HG03520 (cell line): ENCODE measurements at regions not wholly inside any gene's neighbourhood (a gene's known extent, or its start where the extent isn't known, plus 50 kb on each side); places are given as distances from the start of the nearest gene placed in this dataset.

Experiments
- ATAC-seq: cut with Tn5 transposase; IDR thresholded peaks from one replicate; pipeline ENCODE4 v1.9.1; 2021; ENCODE audit warnings: mild to moderate bottlenecking, moderate library complexity; ENCODE audit not compliant: unreplicated experiment

GRCh38 chr3:84835366-84835765 lies 123.4 kb upstream of the CADM2 start:
- ATAC-seq: no peak

DNA sequence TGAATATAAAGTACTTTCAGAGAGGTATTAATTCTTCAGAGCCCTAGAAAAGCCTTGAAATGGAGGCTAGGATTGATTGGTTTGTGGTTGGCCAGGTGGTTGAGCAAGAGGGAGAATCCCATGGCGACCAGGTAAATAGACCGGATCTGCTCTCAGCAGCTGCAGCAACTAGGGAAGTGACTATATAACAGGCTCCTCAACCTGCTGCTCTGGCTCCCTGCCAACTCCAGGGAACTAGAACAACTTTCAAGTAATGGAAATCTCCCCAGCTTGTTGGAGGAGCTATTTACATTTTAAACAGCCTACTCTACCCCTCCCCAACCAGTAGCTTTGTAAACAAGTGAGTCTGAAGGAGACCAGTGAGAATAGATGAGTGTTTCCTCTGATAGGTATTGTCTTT lies 121.8 kb upstream of the CADM2 start:
- no peak for ATAC-seq

DNA sequence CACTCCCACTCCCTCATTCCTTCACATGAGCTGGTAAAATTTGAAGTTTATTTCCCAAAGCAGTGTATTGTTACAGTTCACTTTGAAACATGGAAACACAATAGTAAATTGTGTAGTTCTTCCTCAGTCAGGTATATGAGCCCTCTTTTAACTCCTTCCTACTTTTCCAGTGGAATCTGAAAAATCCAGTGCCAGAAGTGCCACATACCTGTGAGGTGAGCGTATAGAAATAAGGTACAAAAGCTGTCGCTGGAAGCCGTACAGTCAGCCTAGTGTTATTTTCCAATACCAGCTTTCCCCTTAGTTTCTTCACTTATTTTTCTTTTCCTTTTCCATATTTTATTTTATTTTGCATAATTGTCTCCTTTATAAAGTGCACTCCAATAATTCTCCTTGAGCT lies 81.7 kb upstream of the CADM2 start:
- ATAC-seq: no peak

- no peak for ATAC-seq
Measured at GRCh38 chr3:84881288-84881687, 77.5 kb upstream of the CADM2 start.

DNA sequence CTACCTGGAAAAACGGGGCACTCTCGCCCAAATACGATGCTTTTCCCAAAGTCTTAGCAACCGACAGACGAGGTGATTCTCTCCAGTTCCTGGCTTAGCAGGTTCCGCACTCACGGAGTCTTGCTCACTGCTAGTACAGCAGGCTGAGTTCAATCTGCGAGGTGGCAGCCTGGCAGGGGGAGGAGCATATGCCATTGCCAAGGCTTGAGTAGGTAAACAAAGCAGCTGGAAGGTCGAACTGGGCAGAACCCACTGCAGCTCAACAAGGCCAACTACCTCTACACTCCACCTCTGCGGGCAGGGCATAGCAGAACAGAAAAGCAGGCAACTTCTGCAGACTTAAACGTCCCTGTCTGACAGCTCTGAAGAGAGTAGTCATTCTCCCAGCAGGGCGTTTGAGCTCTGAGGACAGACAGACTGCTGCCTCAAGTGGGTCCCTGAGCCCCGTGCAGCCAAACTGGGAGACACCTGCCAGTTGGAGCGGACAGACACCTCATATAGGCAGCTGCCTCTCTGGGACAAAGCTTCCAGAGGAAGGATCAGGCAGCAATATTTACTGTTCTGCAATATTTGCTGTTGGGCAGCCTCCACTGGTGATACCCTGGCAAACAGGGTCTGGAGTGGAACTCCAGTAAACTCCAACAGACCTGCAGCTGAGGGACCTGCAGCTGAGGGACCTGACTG lies 73.4 kb upstream of the CADM2 start:
- no peak for ATAC-seq

DNA sequence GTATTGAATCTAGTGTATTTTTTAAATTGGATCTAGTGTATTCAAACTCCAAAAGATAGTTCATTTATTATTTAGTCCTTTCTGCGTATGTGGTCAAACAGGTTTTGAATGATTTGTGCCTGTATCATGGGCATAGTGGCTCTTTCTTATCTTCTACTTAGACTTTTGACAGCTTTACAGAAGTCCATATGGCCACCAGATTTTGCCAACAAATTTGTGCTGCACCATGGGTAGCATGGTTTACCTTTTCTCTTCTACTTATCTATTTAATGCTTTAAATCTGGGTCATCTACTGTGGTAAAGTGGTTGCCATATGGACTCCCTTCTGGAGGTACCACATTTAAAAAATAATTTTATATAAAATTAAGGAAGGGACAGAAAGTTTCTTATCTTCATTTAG lies 66.9 kb upstream of the CADM2 start:
- ATAC-seq: no peak

- ATAC-seq: no peak
Measured at GRCh38 chr3:84893211-84893610, 65.6 kb upstream of the CADM2 start.

DNA sequence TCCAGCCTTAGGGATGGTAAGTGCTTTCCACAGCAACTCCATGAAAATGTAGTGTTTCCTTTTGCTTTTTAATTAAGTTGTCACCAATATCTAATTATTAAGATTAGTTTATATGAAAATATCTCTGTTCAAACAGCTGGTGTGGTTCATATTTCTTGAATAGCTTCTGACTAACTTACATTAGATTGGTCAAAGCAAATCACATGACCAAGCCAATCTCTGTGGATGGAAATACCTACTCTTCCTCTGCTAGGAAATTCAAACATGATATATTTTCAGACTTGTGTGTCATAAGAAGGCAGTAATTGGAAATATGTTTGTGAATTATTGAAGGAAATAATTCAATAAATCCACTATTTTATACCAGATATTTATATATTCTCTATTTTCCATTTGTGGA lies 54.6 kb upstream of the CADM2 start:
- no peak for ATAC-seq

DNA sequence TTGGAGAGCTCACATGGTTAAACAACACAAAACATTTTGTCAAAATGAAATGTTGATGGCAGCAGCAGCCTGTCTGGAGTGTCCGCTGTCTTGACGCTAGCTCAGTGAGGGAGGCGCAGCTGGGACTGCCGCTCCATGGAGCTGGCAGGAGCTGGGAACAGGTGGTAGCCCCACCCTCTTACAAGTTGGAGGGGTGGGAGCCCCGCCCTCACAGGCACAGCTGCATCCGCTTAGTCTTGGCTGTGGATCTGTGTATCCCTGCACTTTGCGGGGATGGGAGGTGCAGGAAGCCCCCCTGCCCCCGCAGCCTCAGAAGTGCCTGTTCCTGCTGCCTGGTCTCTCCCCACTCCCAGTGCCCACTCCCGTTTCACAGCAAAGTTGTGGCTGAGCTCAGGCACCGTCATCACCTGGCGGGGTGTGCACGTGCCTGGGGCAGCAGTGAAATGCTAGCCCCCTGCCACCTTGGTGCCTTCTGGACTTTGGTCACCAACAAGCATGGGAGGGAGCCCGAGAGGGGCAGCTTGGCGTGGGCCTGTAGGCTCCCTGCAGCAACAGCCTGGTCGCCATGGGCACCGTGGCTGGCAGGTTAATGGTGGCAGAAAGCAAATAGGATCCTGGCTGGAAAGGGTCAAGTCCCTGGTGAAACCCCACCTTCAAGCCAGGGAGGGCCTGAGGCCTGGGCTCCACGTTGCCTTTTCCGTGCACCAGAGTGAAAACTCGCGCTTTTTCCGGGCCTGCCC lies 53.8 kb upstream of the CADM2 start:
- no peak for ATAC-seq

- no peak for ATAC-seq
Measured at GRCh38 chr3:84905556-84905920, 53.3 kb upstream of the CADM2 start.

GRCh38 chr3:84906065-84906464 lies 52.7 kb upstream of the CADM2 start:
- ATAC-seq: no peak
